ENCODE measurements at regions not wholly inside any gene's neighbourhood (a gene's known extent, or its start where the extent isn't known, plus 50 kb on each side); places are given as distances from the start of the nearest gene placed in this dataset.

- Histone ChIP-seq H3K4me2 (ENCODE audit: low read length) (no peak overlapping the region), H2AFZ (ENCODE audit: low read depth, low read length) (no peak overlapping the region), H3K79me2 (replicated peaks; ENCODE audit: insufficient read depth, low read length) (no peaks in the 10 kb centered on the region), H3F3A (ENCODE audit: insufficient read depth, low read length, poor library complexity, severe bottlenecking) (no peaks in the 10 kb centered on the region), H3K4me3 (ENCODE audit: low read length) (no peak overlapping the region), H4K20me1 (ENCODE audit: insufficient read depth) (no peaks in the 10 kb centered on the region), H3K9me2 (ENCODE audit: insufficient read depth, low read length) (no peaks in the 10 kb centered on the region), H3K36me3 (ENCODE audit: insufficient read depth, low read length) (no peaks in the 10 kb centered on the region), H3K27me3 (ENCODE audit: insufficient read depth, low read depth, low read length) (no peaks in the 10 kb centered on the region), H3K9ac (ENCODE audit: low read length) (no peak overlapping the region), H3K27ac (ENCODE audit: low read length) (no peak overlapping the region), H3K9me3 (ENCODE audit: low read length) (no peaks in the 10 kb centered on the region)
- TF ChIP-seq CTCF (IDR thresholded peaks at IDR 0.05; ENCODE audit: poor library complexity, severe bottlenecking) (no peak), RAD21 (conservative IDR thresholded peaks at IDR 0.05) (no peak), EP300 (conservative IDR thresholded peaks at IDR 0.05; ENCODE audit: poor library complexity, severe bottlenecking) (no peak), TAF1 (IDR thresholded peaks at IDR 0.05; ENCODE audit: low read depth) (no peak), SMC3 (conservative IDR thresholded peaks at IDR 0.05; ENCODE audit: poor library complexity) (no peak), MXI1 (conservative IDR thresholded peaks at IDR 0.05; ENCODE audit: poor library complexity, severe bottlenecking) (no peak), EZH2 (IDR thresholded peaks at IDR 0.05; ENCODE audit: borderline replicate concordance, insufficient read depth, low read length, poor library complexity, severe bottlenecking) (no peak), POLR2AphosphoS5 (IDR thresholded peaks at IDR 0.05) (no peak)
- TF ChIP-seq, protein P1, sequence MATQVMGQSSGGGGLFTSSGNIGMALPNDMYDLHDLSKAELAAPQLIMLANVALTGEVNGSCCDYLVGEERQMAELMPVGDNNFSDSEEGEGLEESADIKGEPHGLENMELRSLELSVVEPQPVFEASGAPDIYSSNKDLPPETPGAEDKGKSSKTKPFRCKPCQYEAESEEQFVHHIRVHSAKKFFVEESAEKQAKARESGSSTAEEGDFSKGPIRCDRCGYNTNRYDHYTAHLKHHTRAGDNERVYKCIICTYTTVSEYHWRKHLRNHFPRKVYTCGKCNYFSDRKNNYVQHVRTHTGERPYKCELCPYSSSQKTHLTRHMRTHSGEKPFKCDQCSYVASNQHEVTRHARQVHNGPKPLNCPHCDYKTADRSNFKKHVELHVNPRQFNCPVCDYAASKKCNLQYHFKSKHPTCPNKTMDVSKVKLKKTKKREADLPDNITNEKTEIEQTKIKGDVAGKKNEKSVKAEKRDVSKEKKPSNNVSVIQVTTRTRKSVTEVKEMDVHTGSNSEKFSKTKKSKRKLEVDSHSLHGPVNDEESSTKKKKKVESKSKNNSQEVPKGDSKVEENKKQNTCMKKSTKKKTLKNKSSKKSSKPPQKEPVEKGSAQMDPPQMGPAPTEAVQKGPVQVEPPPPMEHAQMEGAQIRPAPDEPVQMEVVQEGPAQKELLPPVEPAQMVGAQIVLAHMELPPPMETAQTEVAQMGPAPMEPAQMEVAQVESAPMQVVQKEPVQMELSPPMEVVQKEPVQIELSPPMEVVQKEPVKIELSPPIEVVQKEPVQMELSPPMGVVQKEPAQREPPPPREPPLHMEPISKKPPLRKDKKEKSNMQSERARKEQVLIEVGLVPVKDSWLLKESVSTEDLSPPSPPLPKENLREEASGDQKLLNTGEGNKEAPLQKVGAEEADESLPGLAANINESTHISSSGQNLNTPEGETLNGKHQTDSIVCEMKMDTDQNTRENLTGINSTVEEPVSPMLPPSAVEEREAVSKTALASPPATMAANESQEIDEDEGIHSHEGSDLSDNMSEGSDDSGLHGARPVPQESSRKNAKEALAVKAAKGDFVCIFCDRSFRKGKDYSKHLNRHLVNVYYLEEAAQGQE (IDR thresholded peaks at IDR 0.05; ENCODE audit: borderline replicate concordance), result no peak
These were observed 332.4 kb upstream of the PRICKLE1 start for GRCh38 chr12:42921741-42922504.

GRCh38 chr12:42919691-42920090 lies 330.1 kb upstream of the PRICKLE1 start:
- TF ChIP-seq EP300 (conservative IDR thresholded peaks at IDR 0.05; ENCODE audit: poor library complexity, severe bottlenecking), result no peak
- no peak for TF ChIP-seq EZH2 (IDR thresholded peaks at IDR 0.05; ENCODE audit: borderline replicate concordance, insufficient read depth, low read length, poor library complexity, severe bottlenecking)
- TF ChIP-seq TAF1 (IDR thresholded peaks at IDR 0.05; ENCODE audit: low read depth), result no peak
- TF ChIP-seq POLR2AphosphoS5 (IDR thresholded peaks at IDR 0.05), result no peak
- TF ChIP-seq CTCF (IDR thresholded peaks at IDR 0.05; ENCODE audit: poor library complexity, severe bottlenecking), result no peak
- no peak for TF ChIP-seq RAD21 (conservative IDR thresholded peaks at IDR 0.05)
- TF ChIP-seq SMC3 (conservative IDR thresholded peaks at IDR 0.05; ENCODE audit: poor library complexity), result no peak
- TF ChIP-seq, protein P1 (IDR thresholded peaks at IDR 0.05; ENCODE audit: borderline replicate concordance), result no peak
- no peak for TF ChIP-seq MXI1 (conservative IDR thresholded peaks at IDR 0.05; ENCODE audit: poor library complexity, severe bottlenecking)
- no peaks in the 10 kb centered on the region for H3K27me3 ChIP-seq (ENCODE audit: insufficient read depth, low read depth, low read length)

More at GRCh38 chr12:42919691-42920090, 330.1 kb upstream of the PRICKLE1 start:
- H3K9me3 ChIP-seq (ENCODE audit: low read length), result no peaks in the 10 kb centered on the region
- H3K79me2 ChIP-seq (replicated peaks; ENCODE audit: insufficient read depth, low read length), result no peaks in the 10 kb centered on the region
- H3K27ac ChIP-seq (ENCODE audit: low read length), result no peak overlapping the region
- no peak overlapping the region for H2AFZ ChIP-seq (ENCODE audit: low read depth, low read length)
- no peak overlapping the region for H3K4me3 ChIP-seq (ENCODE audit: low read length)
- no peaks in the 10 kb centered on the region for H3F3A ChIP-seq (ENCODE audit: insufficient read depth, low read length, poor library complexity, severe bottlenecking)
- H4K20me1 ChIP-seq (ENCODE audit: insufficient read depth), result no peaks in the 10 kb centered on the region
- no peaks in the 10 kb centered on the region for H3K36me3 ChIP-seq (ENCODE audit: insufficient read depth, low read length)
- no peaks in the 10 kb centered on the region for H3K9me2 ChIP-seq (ENCODE audit: insufficient read depth, low read length)
- H3K9ac ChIP-seq (ENCODE audit: low read length), result no peak overlapping the region
- H3K4me2 ChIP-seq (ENCODE audit: low read length), result no peak overlapping the region
